Activated naive CD8-positive, alpha-beta T cell treated with anti-CD3 and anti-CD28 coated beads, Interleukin-2, amount 50 U/mL, for 16 hours (primary cell): ENCODE measurements at regions not wholly inside any gene's neighbourhood (a gene's known extent, or its start where the extent isn't known, plus 50 kb on each side); places are given as distances from the start of the nearest gene placed in this dataset.

ENCODE experiments used
- DNase-seq: peaks from one replicate; pipeline ENCODE4 v3.0.0-alpha.2; 2020; ENCODE audit warnings: low read depth, low spot score

DNA sequence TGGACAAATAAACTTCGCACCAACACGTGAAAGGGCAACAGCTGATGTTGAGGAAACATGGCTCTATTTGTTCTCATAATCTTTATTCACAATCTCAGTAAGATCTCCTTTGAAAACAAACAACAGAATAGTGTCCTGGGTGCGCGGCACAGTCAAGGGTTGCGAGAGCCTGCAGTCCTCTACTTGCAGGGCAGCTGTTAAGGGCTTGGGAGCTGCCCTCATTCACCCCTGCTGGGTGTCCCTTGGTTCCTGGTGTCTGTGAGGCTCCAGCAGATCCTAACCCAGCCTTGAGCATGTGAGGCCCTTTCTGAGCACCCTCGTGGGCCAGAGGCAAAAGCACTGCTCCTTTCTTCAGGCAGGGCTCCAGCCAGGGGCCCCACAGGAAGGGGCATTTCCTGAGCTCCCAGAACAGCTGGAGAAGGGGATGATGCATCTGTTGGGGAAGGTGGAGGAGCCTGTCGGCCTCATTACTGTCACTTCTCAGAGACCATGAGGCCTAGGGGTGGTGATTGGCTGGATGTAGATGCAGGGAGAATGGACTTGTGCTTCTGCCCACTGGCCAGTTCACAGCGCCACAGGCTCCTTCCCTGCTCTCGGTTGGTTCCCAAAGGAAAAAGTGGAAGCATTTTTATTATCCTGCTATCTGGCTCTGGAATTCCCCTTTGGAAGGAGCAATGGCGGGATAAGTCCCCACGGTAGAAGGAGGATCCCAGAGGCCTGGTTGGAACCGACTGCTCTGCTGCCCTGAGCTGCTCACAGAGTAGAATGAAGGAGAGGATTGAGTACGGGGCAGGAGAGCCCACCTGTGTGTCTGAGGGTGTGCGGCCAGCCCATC is 51.9 kb upstream of the KLF13 start:
- no peak for DNase-seq

GRCh38 chr15:31275331-31276262 is 51.0 kb upstream of the KLF13 start:
- no peak for DNase-seq

- DNase-seq: no peak
Measured at GRCh38 chr15:31276596-31277298, 49.9 kb upstream of the KLF13 start.
